CD4-positive, alpha-beta T cell treated with Interferon gamma for 1 hour (primary cell): ENCODE measurements at regions not wholly inside any gene's neighbourhood (a gene's known extent, or its start where the extent isn't known, plus 50 kb on each side); places are given as distances from the start of the nearest gene placed in this dataset.
"Not testable (repeated sequence)": the region's sequence is repeated elsewhere in the genome, so short reads cannot be mapped to it uniquely, and the experiment has no call there.

ENCODE experiments used
- DNase-seq: peaks from one replicate; pipeline ENCODE4 v3.0.0-alpha.2; 2020

DNA sequence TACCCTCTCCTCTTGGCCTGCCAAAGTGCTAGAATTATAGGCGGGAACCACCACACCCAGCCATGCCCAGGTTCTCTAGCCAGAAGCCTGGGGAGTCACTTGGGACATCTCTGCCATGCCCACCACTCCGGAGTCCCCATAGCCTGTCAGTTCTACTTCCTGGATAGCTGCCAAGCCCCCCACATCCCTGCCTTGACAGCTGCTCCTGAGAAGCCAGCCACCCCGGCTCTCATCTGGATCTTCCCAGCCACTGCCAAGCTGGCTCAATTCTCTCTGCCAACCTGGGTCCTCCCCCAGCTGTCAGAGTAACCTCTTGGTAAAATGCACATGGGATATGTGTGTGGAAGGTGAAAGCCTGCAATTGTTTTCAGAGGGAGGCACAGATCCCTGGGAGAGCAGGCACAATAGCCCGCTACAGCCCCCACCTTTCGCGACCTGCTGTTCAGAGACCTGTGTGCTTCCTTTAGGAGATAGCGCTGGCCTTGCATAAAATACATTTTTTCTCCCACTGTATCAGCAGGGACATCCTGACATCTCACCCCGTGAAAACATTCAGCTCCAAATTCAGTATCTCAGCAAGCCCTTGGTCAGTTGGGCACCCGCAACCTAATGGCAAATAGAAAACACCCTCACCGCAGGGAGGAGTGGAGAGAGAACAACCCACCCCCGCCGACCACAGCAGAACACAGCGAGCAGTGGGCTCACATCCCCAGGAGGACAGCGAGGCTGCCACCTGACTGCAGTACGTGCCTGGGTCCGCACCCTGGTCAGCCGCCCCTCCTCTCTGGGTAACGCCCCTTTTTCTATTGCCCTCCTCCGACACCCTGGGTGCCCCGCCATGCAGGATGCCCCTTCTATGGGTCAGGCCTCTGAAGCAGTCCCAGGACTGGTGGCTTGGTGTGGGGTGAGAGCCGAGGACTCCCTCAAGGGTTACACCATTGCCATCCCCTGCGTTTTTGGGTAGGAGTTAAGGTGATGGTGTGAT, 1342.2 kb downstream of the BRD1 start:
- DNase-seq, result no peak

DNA sequence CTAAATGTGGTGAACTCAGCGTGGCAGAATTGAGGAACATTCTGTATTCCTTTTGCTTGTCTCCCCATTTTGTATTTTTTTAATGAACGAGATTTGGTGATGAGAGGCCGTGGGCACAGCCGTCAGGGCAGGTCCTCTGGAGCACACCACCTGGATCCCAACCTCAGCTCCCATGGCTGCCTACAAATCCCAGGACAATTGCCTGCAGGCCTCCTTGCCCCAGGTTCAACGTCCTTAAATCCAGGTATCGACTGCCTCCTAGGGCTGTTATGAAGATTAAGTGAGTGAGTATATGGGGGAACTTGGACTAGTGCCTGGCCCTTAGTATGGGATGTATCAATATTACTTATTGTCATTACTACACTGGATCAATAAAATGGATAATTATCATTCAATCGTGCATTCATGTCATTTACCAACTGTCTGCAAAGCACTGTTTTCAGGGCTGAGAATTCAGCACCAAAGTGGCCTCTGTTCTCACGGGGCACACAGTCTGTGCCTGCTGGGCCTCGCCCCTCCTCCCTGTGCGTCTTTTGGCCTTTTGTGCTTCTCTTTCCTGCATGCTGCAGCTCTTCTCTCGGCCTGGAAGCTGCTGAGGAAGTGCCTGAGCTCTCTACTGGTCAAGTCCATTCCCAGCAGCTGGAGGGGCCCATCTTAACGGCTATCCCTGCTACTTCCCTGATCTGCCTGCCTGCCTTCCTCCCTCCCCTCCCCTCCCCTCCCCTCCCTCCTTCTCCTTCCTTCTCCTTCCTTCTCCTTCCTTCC, 1343.7 kb downstream of the BRD1 start:
- DNase-seq, result no peak

DNA sequence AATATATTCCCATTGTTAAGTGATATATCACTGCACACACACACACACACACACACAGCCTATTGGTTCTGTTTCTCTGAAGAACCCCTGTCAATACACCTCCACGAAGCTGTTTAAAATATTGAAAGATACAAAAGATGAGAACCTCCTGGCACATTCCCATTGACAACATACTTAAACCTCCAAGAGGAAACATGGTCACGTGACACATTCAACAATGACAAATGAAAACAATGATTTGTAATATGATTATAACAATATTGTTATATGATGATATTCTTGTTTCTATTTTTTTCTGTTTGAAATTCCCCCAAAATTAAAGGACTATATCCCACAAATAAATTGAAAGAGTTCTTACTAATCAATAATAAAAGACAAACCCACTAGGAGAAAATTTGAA, 1344.9 kb downstream of the BRD1 start:
- no peak for DNase-seq

DNA sequence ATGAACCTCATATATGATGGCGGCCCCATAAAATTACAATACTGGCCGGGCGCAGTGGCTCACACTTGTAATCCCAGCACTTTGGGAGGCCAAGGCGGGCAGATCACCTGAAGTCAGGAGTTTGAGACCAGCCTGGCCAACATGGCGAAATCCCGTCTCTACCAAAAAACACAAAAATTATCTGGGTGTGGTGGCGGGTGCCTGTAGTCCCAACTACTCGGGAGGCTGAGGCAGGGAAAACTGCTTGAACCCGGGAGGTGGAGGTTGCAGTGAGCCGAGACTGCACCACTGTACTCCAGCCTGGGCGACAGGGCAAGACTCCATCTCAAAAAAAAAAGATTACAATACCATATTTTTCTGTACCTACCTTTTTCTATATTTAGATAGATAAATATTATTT, 1345.5 kb downstream of the BRD1 start:
- DNase-seq, result not testable (repeated sequence)

DNA sequence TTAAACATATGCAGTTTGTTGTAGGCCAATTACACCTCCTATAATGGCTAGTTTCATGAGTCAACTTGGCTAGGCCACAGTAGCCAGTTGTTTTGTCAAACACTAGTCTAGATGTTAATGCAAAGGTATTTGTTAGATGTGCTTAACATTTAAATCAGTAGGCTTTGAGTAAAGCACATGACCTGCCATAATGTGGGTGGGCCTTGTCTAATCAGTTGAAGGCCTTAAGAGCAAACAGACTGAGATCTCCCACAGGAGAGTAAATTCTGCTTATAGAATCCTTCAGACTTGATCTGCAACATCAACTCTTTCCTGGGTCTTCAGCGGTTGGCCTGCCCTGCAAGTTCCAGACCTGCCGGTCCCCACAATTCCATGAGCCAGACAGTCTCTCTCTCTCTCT, 1345.9 kb downstream of the BRD1 start:
- no peak for DNase-seq

DNA sequence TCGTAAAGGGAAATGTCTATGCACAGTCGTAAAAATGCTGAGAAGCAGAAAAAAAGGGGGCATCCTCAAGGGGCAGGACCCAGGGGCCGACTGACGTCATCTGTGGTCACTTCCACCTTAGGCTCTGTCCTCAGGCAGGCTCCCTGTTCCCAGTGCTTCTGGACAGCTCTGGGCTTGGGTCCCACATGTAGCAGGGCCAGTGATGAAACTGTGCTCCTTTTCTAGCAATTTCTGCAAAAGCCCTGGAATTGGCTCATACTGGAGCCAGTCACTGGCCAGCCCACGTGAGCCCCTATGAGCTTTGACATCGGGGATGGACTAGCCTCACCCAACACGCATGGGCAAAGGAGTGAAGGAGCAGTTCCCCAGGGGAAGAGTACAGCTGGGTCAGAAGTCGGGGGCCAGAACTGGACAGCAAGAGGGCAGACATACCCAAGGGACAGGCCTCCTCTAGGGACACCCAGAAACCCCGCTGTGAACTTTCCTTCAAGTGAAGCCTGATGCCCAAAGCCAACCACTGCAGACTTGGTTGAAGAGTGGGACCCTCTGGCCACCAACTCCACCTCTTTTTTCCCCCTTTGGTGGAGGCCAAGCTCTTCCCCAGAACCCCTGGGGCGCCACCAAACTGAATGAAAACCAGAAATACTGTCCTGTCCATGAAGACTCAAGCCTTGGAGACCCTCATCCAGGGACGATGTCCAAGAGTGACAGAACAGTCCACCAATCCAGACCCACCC, 1349.0 kb downstream of the BRD1 start:
- DNase-seq, result no peak

DNA sequence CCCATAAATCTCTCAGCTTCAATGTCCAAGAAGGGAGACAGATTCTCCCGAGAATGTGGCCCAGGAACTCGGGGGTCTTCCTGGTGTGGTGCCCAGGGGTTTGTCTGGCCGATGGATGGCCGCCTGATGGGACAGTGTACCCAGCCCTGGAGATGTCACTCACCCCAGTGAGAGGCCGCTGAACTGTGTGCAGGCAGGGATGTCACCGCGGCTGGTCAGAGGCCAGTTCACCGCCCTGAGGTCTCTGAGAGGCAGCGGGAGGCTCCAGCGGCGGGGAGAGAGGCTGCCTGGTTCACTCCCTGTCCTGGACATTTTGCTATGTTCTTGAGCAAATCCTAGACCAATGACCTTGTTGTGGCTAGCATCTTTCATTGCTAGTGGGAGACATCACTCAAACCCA, 1349.5 kb downstream of the BRD1 start:
- DNase-seq, result no peak

DNA sequence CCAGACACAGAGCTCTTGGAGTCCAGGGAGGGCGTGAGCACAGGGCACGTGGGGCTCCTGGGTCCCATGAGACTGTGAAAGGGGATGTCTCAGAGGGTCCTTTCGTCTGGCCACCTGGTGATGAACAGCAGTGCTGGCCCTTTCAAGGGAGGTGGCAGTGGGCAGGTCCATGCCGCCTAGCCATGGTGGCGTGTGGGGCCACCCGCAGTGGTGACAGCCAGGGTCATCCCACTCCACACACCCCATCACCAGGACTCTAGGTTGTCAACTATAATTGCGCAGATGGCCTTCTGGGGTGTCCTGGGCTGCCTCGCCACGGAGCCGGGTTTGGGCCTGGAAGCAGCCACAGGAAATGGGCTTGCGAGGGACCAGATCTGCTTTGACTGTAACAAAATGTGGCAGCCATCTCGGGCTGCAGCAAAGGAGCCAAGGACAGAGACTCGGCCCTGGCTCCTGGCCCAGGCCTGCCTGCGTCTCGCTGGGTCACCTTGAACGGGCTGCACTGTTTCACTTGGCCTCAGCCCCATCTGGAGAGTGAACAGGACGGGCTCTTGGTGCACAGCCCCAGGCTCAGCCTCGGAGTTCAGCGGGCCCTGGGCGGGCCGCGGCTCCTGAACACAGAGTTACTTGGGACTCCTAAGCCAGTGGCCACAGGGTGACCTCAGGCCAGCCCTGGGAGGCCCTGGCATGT, 1350.5 kb downstream of the BRD1 start:
- no peak for DNase-seq

DNA sequence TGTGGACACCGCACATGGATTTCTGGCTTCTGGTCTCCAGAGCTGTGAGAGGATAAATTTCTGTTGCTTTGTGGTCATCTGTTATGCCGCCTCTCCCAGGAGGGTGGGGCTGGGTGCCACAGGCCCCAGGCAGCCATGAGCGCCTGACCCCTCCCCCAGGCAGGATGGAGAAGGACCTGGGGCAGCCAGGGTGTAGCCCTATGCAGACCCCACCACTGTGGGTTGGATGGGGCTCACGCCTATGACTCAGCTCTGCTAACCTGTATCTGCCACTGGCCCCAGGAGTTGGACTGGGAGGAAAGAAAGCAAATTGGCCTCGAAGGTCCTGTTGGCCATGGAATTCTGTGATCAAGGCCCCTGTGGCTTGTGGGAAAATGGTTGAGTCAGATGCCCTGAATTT, 1351.1 kb downstream of the BRD1 start:
- DNase-seq, result no peak

DNA sequence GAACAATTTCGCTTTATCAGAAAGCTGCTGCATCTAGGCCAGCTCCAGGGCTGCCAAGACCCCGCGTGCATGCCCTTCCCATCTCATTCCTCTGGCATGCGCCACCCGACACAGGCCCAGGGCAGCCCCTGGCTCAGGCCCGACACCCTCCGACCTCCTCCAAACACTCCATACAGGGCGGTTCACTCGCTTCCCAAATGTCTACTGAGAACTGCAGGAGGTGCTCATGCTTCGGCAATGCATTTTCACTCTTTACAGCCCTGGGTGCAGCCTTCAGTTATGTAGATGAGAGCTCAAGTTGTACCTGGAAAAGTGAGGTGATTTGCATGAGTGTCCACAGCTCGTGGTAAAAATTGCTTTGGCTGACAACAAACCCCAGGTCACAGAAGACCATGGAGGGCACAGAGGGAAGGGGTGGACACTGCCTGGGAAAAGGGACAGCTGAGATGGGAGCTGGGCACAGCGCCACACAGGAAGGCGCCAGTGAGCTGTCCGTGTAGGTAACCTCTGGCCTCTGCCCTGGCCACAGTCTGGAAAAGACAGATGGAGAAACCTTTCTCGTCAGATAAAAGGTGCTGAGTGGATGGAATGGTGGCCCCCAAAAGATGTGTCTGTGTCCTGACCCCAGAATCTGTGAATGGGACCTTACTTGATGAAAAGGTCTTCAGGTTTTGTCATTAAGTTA, 1351.9 kb downstream of the BRD1 start:
- DNase-seq, result no peak

DNA sequence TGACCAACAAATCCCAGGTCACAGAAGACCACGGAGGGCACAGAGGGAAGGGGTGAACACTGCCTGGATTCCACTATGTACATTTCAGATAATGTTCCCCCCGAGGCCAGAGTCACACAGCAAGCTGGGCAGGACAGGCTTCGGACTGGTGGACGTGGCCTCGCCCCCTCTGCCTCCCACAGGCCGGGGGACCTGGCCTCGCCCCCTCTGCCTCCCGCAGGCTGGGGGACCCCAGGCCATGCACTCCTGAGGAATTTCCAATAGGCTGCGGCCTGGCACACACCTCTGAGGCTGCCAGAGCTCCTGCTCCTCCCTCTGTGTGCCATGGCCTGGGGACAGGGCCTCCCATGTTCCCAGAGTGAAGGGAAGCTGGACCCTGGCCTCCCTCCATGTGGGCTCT, 1352.8 kb downstream of the BRD1 start:
- DNase-seq, result no peak

DNA sequence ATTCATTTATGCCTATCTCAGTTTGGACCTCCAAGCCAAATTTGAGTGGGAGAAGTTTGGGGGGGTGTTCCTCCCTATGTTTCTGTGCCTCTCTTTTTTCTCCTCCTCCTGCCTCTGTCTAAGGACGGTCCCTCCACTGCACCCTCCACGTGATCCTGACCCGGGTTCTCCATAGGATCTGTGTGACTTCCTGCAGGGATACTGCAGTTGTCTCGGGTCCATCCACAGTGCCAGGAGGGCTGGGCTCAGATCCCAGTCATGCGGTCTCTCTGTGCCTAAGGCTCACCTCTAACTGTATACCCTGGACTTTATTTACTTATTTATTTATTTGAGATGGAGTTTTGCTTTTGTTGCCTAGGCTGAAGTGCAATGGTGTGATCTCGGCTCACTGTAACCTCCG, 1354.5 kb downstream of the BRD1 start:
- no peak for DNase-seq

DNA sequence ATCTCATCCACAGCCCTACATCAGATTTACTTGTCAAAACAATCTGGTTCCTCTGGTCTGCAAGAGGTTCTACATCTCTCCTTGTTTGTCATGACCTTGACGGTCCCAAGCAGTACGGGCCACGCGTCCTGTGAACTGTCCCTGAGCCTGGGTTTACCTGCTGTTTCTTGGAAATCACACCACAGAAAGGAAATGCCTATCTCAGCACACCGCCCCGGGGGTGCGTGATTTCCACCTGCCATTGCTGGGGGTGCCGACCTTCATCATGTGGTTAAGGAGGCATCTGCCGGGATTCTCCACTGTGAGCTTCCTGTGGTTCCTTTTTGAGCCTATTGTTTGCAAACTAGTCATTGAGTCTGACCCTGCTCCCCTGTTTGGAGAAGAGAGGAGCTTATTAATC, 1363.4 kb downstream of the BRD1 start:
- no peak for DNase-seq

DNA sequence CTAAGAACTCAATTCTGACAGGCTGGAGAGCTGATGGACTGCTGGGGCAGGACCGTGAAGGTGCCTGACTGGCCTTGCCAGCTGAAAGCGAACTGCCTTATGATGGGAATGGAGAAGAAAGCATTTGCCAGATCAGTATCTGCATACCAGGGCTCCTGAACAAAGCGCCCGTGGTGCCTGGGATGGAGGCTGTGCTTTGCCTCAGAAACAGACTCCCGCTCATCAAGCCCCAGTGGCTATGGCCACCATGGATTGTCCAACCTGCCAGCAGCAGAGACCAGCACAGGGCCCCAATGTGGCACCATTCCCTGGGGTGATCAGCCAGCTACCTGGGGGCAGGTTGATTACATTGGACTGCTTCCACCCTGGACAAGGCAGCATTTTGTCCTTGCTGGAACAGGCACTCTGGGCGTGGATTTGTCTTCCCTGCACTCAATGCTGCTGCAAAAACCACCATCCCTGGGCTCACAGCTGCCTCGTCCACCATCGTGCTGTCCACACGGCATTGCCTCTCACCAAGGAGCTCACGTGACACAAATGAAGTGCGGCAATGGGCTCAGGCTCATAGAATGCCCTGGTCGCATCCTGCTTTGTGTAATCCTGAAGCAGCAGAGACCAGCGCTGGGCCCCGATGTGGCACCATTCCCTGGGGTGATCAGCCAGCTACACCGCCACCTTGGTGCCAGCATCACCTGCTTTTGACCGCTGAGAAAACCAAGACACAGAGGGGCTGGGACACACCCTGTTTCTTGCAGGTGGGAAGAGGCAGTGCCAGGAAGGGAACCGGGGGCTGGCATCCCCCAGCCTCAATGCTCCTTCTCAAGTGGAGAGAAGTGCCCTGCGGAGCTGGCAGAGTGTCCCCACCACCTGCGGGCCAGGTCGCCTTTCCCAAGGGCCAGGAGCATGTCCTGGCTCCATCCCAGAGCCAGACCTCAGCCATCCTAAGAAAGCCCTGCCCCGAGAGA, 1367.5 kb downstream of the BRD1 start:
- no peak for DNase-seq

DNA sequence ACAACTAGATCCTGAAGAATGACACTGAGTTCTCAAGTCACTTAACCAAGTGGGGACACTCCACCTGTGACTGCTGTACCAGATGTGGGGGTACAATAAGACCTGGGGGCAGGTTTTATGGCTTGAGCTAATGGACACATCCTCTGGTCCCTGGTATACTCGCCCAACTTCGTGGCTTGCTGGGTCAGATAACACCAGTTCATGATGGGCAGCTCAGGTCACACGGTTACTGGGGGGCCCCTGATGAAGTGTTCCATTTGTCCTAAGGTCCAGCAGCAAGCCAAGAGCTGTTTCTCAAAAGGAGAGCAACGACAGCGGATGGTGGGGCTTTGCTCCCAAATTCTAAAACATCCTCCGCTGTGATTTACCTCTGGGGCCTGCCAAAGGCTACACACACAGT, 1368.4 kb downstream of the BRD1 start:
- DNase-seq, result no peak

DNA sequence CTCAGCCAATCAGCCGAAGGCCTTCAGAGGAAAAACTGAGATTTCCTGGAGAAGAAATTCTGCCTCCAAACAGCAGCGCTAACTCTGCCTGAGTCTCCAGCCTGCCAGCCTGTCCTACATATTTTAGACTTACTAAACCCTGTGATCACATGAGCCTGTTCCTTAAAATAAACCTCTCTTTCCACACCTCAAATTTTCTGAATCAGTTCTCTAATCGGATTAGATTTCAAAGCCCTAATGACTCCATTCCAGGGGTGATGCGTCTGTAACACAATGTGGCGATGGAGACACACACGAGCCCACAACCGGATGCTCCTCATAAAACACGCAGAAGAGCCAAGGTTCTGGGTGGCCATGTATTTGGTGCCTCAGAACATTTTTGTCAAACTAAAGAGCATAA, 1371.2 kb downstream of the BRD1 start:
- DNase-seq, result no peak

DNA sequence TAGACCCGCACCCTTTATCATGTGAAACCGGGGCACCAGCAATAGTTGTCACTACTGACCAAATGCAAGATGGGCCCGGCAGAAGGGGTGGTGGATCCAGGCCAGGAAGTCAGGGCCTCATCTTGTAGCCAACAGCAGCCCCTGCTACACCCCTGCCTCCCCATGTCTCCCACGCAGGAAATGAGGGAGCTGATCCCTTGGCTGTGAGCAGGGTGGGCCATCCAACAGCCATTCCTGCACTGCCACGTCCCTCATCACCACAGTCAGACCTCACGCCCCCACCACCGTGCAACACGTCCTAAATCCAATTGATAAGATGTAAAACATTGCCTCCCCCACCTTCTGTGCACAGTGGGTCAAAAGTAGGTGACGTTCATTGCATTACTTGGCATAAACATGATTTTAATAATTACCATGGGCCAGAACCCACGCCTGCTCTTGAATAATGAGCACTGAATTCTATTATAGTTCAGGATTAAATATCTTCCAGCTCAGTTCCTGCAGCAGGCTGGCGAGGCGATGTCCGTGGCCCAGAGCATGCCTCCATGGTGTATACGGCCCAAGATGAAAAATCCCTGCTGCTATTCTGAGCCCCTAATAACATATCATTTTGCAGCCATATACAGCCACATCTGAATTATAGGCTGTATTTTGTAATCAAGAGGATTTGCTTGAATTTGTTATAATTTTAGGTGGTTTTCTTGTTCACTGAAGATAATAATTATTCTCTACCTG, 1373.8 kb downstream of the BRD1 start:
- no peak for DNase-seq

DNA sequence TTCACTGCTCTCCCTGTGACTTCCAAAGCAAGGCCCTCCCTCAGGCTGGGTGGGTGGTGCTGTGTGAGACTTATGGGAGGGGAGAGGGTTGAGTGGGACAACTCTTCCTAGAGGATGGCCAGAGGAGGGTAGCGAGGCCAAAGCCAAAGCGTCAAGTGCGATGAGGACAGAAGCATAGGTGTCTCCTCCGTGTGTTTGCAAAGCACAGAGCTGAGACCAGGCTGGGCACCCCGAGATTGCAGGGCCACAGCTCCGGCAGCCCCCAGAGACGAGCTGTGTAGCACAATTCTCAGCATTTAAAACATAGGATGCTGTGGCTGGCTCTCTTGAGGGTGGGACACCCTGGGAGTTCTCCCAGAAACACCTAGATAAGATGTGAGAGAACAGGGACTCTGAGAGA, 1374.5 kb downstream of the BRD1 start:
- no peak for DNase-seq

DNA sequence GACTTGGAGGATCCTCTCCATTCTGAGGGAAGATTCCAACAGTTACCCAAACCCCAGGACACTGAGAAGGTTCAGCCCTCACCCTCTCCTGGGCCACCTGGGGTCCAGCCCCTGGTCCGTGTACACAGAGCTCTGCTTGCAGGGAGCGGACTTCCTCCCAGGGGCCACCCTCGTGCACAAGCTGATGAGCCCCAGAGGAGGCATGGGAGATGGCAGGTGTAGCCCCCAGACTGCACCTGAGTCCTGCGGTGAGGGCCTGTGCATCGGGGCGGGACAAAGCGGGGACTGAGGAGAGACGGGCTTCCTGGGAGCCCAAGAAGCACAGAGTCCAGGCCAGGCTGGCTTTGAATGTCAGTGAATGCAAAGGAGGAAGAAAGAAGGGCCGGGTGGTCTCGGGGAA, 1374.9 kb downstream of the BRD1 start:
- DNase-seq, result no peak

DNA sequence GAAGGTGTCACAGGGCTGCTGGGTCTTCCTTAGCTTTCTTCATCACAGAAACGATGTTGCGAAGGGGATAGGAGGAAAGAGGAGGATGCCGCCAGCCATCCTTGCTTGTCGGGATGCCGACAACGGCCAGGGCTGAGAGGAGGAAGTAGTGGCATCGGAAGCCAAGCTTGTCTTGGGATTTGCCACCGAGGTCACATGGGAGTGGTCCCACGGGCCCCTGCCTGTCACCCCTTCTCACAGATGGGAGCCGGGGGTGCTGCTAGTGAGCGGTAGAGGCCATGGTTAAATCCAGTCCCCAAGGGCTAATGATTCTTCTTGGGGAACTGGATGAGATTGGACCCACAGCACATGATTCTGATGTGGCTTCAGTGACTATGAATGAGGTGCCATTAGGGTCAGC, 1375.8 kb downstream of the BRD1 start:
- DNase-seq, result no peak
